ENCODE measurements at regions not wholly inside any gene's neighbourhood (a gene's known extent, or its start where the extent isn't known, plus 50 kb on each side); places are given as distances from the start of the nearest gene placed in this dataset.

DNA sequence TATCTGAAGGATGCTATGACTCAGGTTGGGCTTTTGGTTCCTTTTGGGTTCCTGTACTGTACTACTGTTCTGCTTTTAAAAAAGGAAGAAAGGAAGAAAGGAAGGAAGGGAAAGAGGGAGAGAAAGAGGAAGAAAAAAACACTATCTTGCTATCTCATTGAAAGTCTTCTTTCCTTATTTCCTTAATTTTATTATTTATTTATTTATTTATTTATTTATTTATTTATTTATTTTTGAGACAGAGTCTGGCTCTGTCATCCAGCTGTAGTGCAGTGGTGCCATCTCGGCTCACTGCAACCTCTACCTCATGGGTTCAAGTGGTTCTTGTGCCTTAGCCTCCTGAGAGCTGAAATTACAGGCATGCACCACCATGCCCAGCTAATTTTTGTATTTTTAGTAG lies 198.9 kb upstream of the SOX2 start:
- Histone ChIP-seq H3K27ac (ENCODE audit: low read depth, low read length) (no peak overlapping the region), H3K79me2 (ENCODE audit: control insufficient read depth in 1 of 2, insufficient read depth in 2 of 2, low read length in 2 of 2) (no peaks in the 10 kb centered on the region), H2BK15ac (ENCODE audit: low read length) (no peak overlapping the region), H3K27me3 (replicated peaks in 1 of 4; ENCODE audit: control insufficient read depth in 3 of 4, extremely low read depth in 1 of 4, insufficient read depth in 3 of 4, low read length in 3 of 4) (no peaks in the 10 kb centered on the region), H3K14ac (ENCODE audit: insufficient read length) (no peak overlapping the region), H3K36me3 (ENCODE audit: control insufficient read depth in 2 of 4, insufficient read depth in 4 of 4, low read length in 3 of 4) (no peaks in the 10 kb centered on the region), H3K9me3 (ENCODE audit: insufficient read depth in 2 of 2, low read depth in 1 of 2, low read length in 1 of 2) (peaks cover 15 to 27% of the 10 kb centered on the region in 2 experiments; a peak in 3 of 4 replicates), H4K20me1 (replicated peaks in 1 of 2; ENCODE audit: control insufficient read depth in 1 of 2, insufficient read depth in 2 of 2, low read length in 2 of 2) (no peaks in the 10 kb centered on the region), H3K23ac (ENCODE audit: insufficient read length) (no peak overlapping the region), H3K79me1 (ENCODE audit: low read depth, low read length) (no peaks in the 10 kb centered on the region), H3K4me3 (ENCODE audit: extremely low read depth in 1 of 4, insufficient read depth in 2 of 4, low read depth in 3 of 4, low read length in 4 of 4) (no peak overlapping the region), H2BK12ac (ENCODE audit: low read depth, low read length) (no peak overlapping the region), H4K8ac (ENCODE audit: extremely low read depth, insufficient read depth, low read length) (no peak overlapping the region), H2BK120ac (replicated peaks; ENCODE audit: low read depth, low read length) (no peak overlapping the region), H4K5ac (ENCODE audit: insufficient read length, low read depth, low read length) (no peak overlapping the region), H3K9ac (replicated peaks in 1 of 4; ENCODE audit: extremely low read depth in 1 of 4, low read depth in 3 of 4, low read length in 3 of 4) (no peak overlapping the region), H3K4me1 (replicated peaks in 1 of 4; ENCODE audit: control insufficient read depth in 3 of 4, insufficient read depth in 4 of 4, low read length in 3 of 4) (no peaks in the 10 kb centered on the region), H2BK20ac (ENCODE audit: low read length) (no peak overlapping the region), H3K56ac (replicated peaks; ENCODE audit: insufficient read length, low read depth, low read length) (no peak overlapping the region), H3K18ac (ENCODE audit: extremely low read depth, low read length) (no peak overlapping the region), H2BK5ac (ENCODE audit: low read depth, low read length) (no peak overlapping the region), H3K4ac (replicated peaks; ENCODE audit: insufficient read length, low read depth, low read length) (no peak overlapping the region), H3K4me2 (ENCODE audit: insufficient read depth in 1 of 2, low read depth in 2 of 2, low read length in 2 of 2) (no peak overlapping the region), H4K91ac (replicated peaks; ENCODE audit: insufficient read length, low read length) (no peak overlapping the region), H2AK5ac (ENCODE audit: low read depth, low read length) (no peak overlapping the region), H3K23me2 (ENCODE audit: low read depth, low read length) (no peaks in the 10 kb centered on the region), H2AFZ (ENCODE audit: low read length) (no peak overlapping the region)
- WGBS, 2 experiments (ENCODE audit: extremely low coverage in 1 of 2, insufficient coverage in 1 of 2, insufficient read length in 1 of 2, insufficient replicate concordance in 2 of 2, low coverage in 1 of 2, low lambda C conversion rate in 2 of 2, missing lambda C conversion rate in 1 of 2), result 100% methylated on average over 1 of the region's 1 CpG; no CpG with 5 or more reads in 1 of the 2 experiments
- no peak for FAIRE-seq
- ChIA-PET POLR2A (ENCODE audit: partially characterized antibody) (no interaction called here), CTCF (ENCODE audit: partially characterized antibody) (no interaction called here)
- DNase-seq (ENCODE audit: low read depth in 1 of 2, low spot score in 2 of 2), result no peak
- no peak for TF ChIP-seq BRCA1 (IDR thresholded peaks at IDR 0.05; ENCODE audit: low read depth, low read length)
- no peak for TF ChIP-seq USF2 (IDR thresholded peaks at IDR 0.05; ENCODE audit: low read length)
- no peak for TF ChIP-seq JUND (IDR thresholded peaks at IDR 0.05; ENCODE audit: low read length)
- no peak for TF ChIP-seq YY1 (IDR thresholded peaks at IDR 0.05; ENCODE audit: low read depth, low read length)
- TF ChIP-seq CTCF (IDR thresholded peaks at IDR 0.05; ENCODE audit: control extremely low read depth in 1 of 3, insufficient read depth in 1 of 3, low read depth in 1 of 3, low read length in 3 of 3), result no peak
